ENCODE measurements at regions not wholly inside any gene's neighbourhood (a gene's known extent, or its start where the extent isn't known, plus 50 kb on each side); places are given as distances from the start of the nearest gene placed in this dataset.

GRCh38 chr4:100722866-100723459, 205.1 kb upstream of the EMCN start:
- no peak for TF ChIP-seq CTCF (IDR thresholded peaks at IDR 0.05)
- no peak for TF ChIP-seq TAF1 (IDR thresholded peaks at IDR 0.05; ENCODE audit: borderline replicate concordance, low read depth, low read length)
- TF ChIP-seq REST (IDR thresholded peaks at IDR 0.05; ENCODE audit: low read depth, low read length), result no peak
- TF ChIP-seq NFIC (IDR thresholded peaks at IDR 0.05; ENCODE audit: borderline replicate concordance), result no peak

Measured in SK-N-SH (cell line).